Dedifferentiated amniotic fluid mesenchymal stem cell (primary cell): ENCODE measurements at regions not wholly inside any gene's neighbourhood (a gene's known extent, or its start where the extent isn't known, plus 50 kb on each side); places are given as distances from the start of the nearest gene placed in this dataset.
A peak's percentile ranks its signal among the peaks of the same experiment; 100 is the strongest.
"Not testable (repeated sequence)": the region's sequence is repeated elsewhere in the genome, so short reads cannot be mapped to it uniquely, and the experiment has no call there.

Experiments used
- DNase-seq: peaks from one replicate; pipeline ENCODE4 v3.0.0-alpha.2; 2016; ENCODE audit errors: extremely low spot score

- no peak for DNase-seq
Observed at GRCh38 chr3:77707281-77707680, 667.4 kb downstream of the ROBO2 start.

- DNase-seq, result no peak
Observed at GRCh38 chr3:77709155-77709554, 669.3 kb downstream of the ROBO2 start.

- DNase-seq, result no peak
Observed at GRCh38 chr3:77718311-77718710, 678.4 kb downstream of the ROBO2 start.

- DNase-seq, result no peak
Observed at GRCh38 chr3:77720460-77720971, 680.6 kb downstream of the ROBO2 start.

- peak; percentile 17 for DNase-seq
Observed at GRCh38 chr3:77726517-77726916, 686.6 kb downstream of the ROBO2 start.

- no peak for DNase-seq
Observed at GRCh38 chr3:77746048-77746447, 706.1 kb downstream of the ROBO2 start.

- no peak for DNase-seq
Observed at GRCh38 chr3:77746892-77747291, 707.0 kb downstream of the ROBO2 start.

GRCh38 chr3:77756397-77756975, 716.6 kb downstream of the ROBO2 start:
- not testable (repeated sequence) for DNase-seq

- DNase-seq, result no peak
Observed at GRCh38 chr3:77772459-77772858, 732.6 kb downstream of the ROBO2 start.

- DNase-seq, result no peak
Observed at GRCh38 chr3:77773084-77773483, 733.2 kb downstream of the ROBO2 start.

- no peak for DNase-seq
Observed at GRCh38 chr3:77780278-77780996, 740.5 kb downstream of the ROBO2 start.

- DNase-seq, result no peak
Observed at GRCh38 chr3:77786216-77786615, 746.3 kb downstream of the ROBO2 start.

- no peak for DNase-seq
Observed at GRCh38 chr3:77795013-77795412, 755.1 kb downstream of the ROBO2 start.

- no peak for DNase-seq
Observed at GRCh38 chr3:77799278-77799677, 759.4 kb downstream of the ROBO2 start.

- DNase-seq, result no peak
Observed at GRCh38 chr3:77800893-77801292, 761.0 kb downstream of the ROBO2 start.

GRCh38 chr3:77807312-77807711, 767.4 kb downstream of the ROBO2 start:
- DNase-seq, result no peak

GRCh38 chr3:77814845-77815244, 774.9 kb downstream of the ROBO2 start:
- no peak for DNase-seq

- DNase-seq, result no peak
Observed at GRCh38 chr3:77815467-77815866, 775.6 kb downstream of the ROBO2 start.

- DNase-seq, result no peak
Observed at GRCh38 chr3:77816366-77816765, 776.5 kb downstream of the ROBO2 start.

- peak; percentile 90 for DNase-seq
Observed at GRCh38 chr3:77825001-77825827, 785.3 kb downstream of the ROBO2 start.

GRCh38 chr3:77835921-77836320, 796.0 kb downstream of the ROBO2 start:
- DNase-seq, result peak; percentile 76

- no peak for DNase-seq
Observed at GRCh38 chr3:77837456-77838025, 797.6 kb downstream of the ROBO2 start.
